ENCODE measurements at regions not wholly inside any gene's neighbourhood (a gene's known extent, or its start where the extent isn't known, plus 50 kb on each side); places are given as distances from the start of the nearest gene placed in this dataset.

GRCh38 chr1:194184425-194184824 is 998.0 kb upstream of the B3GALT2 start:
- no peaks in the 10 kb centered on the region for H3K36me3 ChIP-seq (replicated peaks; ENCODE audit: insufficient read depth, low read depth)
- H3K27ac ChIP-seq = no peak overlapping the region
- H3K4me2 ChIP-seq = no peak overlapping the region
- H2AFZ ChIP-seq = no peak overlapping the region
- H3K9me2 ChIP-seq (replicated peaks; ENCODE audit: insufficient read depth) = no peaks in the 10 kb centered on the region
- no peaks in the 10 kb centered on the region for H3K27me3 ChIP-seq
- H3K9me3 ChIP-seq (ENCODE audit: low read depth) = no peaks in the 10 kb centered on the region
- H3K4me1 ChIP-seq (ENCODE audit: insufficient read depth) = no peaks in the 10 kb centered on the region
- DNase-seq (ENCODE audit: low spot score) = no peak
- no peak for TF ChIP-seq EZH2phosphoT487 (IDR thresholded peaks at IDR 0.05; ENCODE audit: low read depth, severe bottlenecking, unreplicated experiment)
- TF ChIP-seq, protein P1, sequence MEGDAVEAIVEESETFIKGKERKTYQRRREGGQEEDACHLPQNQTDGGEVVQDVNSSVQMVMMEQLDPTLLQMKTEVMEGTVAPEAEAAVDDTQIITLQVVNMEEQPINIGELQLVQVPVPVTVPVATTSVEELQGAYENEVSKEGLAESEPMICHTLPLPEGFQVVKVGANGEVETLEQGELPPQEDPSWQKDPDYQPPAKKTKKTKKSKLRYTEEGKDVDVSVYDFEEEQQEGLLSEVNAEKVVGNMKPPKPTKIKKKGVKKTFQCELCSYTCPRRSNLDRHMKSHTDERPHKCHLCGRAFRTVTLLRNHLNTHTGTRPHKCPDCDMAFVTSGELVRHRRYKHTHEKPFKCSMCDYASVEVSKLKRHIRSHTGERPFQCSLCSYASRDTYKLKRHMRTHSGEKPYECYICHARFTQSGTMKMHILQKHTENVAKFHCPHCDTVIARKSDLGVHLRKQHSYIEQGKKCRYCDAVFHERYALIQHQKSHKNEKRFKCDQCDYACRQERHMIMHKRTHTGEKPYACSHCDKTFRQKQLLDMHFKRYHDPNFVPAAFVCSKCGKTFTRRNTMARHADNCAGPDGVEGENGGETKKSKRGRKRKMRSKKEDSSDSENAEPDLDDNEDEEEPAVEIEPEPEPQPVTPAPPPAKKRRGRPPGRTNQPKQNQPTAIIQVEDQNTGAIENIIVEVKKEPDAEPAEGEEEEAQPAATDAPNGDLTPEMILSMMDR (IDR thresholded peaks at IDR 0.05; ENCODE audit: poor library complexity) = no peak
- no peak for TF ChIP-seq EZH2 (IDR thresholded peaks at IDR 0.05; ENCODE audit: borderline replicate concordance)
- H3K4me3 ChIP-seq = no peak overlapping the region
- H4K20me1 ChIP-seq (ENCODE audit: insufficient read depth, poor library complexity, severe bottlenecking) = no peaks in the 10 kb centered on the region
- H3K79me2 ChIP-seq = no peaks in the 10 kb centered on the region

- H4K20me1 ChIP-seq (ENCODE audit: insufficient read depth, poor library complexity, severe bottlenecking) = no peaks in the 10 kb centered on the region
- no peak for DNase-seq (ENCODE audit: low spot score)
- no peaks in the 10 kb centered on the region for H3K9me2 ChIP-seq (replicated peaks; ENCODE audit: insufficient read depth)
- H3K27ac ChIP-seq = no peak overlapping the region
- H3K79me2 ChIP-seq = no peaks in the 10 kb centered on the region
- no peak overlapping the region for H3K4me3 ChIP-seq
- H3K27me3 ChIP-seq = no peaks in the 10 kb centered on the region
- no peaks in the 10 kb centered on the region for H3K9me3 ChIP-seq (ENCODE audit: low read depth)
- 92% methylated on average over 5 of the region's 5 CpGs for WGBS (ENCODE audit: low lambda C conversion rate, missing lambda C conversion rate)
- TF ChIP-seq EZH2phosphoT487 (IDR thresholded peaks at IDR 0.05; ENCODE audit: low read depth, severe bottlenecking, unreplicated experiment) (no peak), EZH2 (IDR thresholded peaks at IDR 0.05; ENCODE audit: borderline replicate concordance) (no peak)
- TF ChIP-seq, protein P1 (IDR thresholded peaks at IDR 0.05; ENCODE audit: poor library complexity) = no peak
- H3K36me3 ChIP-seq (replicated peaks; ENCODE audit: insufficient read depth, low read depth) = no peaks in the 10 kb centered on the region
- no peak overlapping the region for H3K4me2 ChIP-seq
- no peaks in the 10 kb centered on the region for H3K4me1 ChIP-seq (ENCODE audit: insufficient read depth)
- H2AFZ ChIP-seq = no peak overlapping the region
These were observed 995.4 kb upstream of the B3GALT2 start for GRCh38 chr1:194181845-194182244.

DNA sequence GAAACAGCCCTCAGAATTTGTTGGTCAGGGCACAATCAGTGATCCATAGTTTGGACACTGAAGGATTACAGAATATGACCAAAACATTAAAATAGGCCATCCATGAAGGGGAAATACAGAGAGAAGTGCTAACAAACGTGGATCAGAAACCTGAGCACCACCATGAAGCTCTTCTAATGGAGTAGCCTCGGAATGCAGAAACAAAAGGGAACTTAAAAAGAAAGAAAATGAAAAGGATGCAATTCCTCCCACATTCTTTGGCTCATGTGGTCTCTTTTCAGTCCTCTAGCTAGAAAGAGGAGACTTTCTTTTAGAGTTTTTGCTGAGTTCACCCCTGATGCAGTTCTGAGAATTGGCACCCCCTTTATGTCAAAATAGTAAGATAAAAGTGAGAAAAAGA is 989.8 kb upstream of the B3GALT2 start:
- no peak overlapping the region for H3K27ac ChIP-seq
- no peak overlapping the region for H3K4me2 ChIP-seq
- no peaks in the 10 kb centered on the region for H3K9me2 ChIP-seq (replicated peaks; ENCODE audit: insufficient read depth)
- TF ChIP-seq EZH2phosphoT487 (IDR thresholded peaks at IDR 0.05; ENCODE audit: low read depth, severe bottlenecking, unreplicated experiment) (no peak), EZH2 (IDR thresholded peaks at IDR 0.05; ENCODE audit: borderline replicate concordance) (no peak)
- TF ChIP-seq, protein P1 (IDR thresholded peaks at IDR 0.05; ENCODE audit: poor library complexity) = no peak
- WGBS (ENCODE audit: low lambda C conversion rate, missing lambda C conversion rate) = 77% methylated on average over 2 of the region's 2 CpGs
- no peaks in the 10 kb centered on the region for H3K9me3 ChIP-seq (ENCODE audit: low read depth)
- DNase-seq (ENCODE audit: low spot score) = no peak
- H3K4me1 ChIP-seq (ENCODE audit: insufficient read depth) = peaks cover 4% of the 10 kb centered on the region
- H3K4me3 ChIP-seq = no peak overlapping the region
- no peaks in the 10 kb centered on the region for H3K79me2 ChIP-seq
- H4K20me1 ChIP-seq (ENCODE audit: insufficient read depth, poor library complexity, severe bottlenecking) = no peaks in the 10 kb centered on the region
- H3K36me3 ChIP-seq (replicated peaks; ENCODE audit: insufficient read depth, low read depth) = no peaks in the 10 kb centered on the region
- no peaks in the 10 kb centered on the region for H3K27me3 ChIP-seq
- no peak overlapping the region for H2AFZ ChIP-seq

DNA sequence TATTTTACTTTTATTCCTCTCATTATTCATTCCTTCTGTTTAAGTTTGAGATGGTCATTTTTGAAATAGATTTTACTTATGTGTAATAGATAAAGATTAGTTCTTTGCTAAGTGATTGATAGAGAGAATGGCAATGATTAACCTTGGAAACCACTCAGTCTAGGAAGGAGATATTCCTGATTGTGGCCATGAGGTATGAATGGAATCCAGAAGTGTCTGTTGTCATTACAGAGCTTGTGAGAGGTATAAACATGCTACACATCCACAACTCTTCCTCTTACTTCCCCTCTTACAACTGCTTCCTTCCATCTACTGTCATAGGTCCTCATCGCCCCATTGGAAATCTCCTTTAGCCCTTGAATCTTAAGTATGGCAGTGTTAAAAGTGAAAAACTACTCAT is 988.8 kb upstream of the B3GALT2 start:
- Histone ChIP-seq H3K4me2 (no peak overlapping the region), H3K9me2 (replicated peaks; ENCODE audit: insufficient read depth) (no peaks in the 10 kb centered on the region), H4K20me1 (ENCODE audit: insufficient read depth, poor library complexity, severe bottlenecking) (no peaks in the 10 kb centered on the region), H3K4me1 (ENCODE audit: insufficient read depth) (peaks cover 4% of the 10 kb centered on the region), H3K79me2 (no peaks in the 10 kb centered on the region), H3K9me3 (ENCODE audit: low read depth) (no peaks in the 10 kb centered on the region), H3K27me3 (no peaks in the 10 kb centered on the region), H3K27ac (no peak overlapping the region), H2AFZ (no peak overlapping the region), H3K4me3 (no peak overlapping the region), H3K36me3 (replicated peaks; ENCODE audit: insufficient read depth, low read depth) (no peaks in the 10 kb centered on the region)
- no peak for TF ChIP-seq EZH2 (IDR thresholded peaks at IDR 0.05; ENCODE audit: borderline replicate concordance)
- TF ChIP-seq, protein P1 (IDR thresholded peaks at IDR 0.05; ENCODE audit: poor library complexity) = no peak
- no peak for TF ChIP-seq EZH2phosphoT487 (IDR thresholded peaks at IDR 0.05; ENCODE audit: low read depth, severe bottlenecking, unreplicated experiment)
- 100% methylated on average over 1 of the region's 1 CpG for WGBS (ENCODE audit: low lambda C conversion rate, missing lambda C conversion rate)
- no peak for DNase-seq (ENCODE audit: low spot score)
